ENCODE measurements at regions not wholly inside any gene's neighbourhood (a gene's known extent, or its start where the extent isn't known, plus 50 kb on each side); places are given as distances from the start of the nearest gene placed in this dataset.
A peak's percentile ranks its signal among the peaks of the same experiment; 100 is the strongest.

DNA sequence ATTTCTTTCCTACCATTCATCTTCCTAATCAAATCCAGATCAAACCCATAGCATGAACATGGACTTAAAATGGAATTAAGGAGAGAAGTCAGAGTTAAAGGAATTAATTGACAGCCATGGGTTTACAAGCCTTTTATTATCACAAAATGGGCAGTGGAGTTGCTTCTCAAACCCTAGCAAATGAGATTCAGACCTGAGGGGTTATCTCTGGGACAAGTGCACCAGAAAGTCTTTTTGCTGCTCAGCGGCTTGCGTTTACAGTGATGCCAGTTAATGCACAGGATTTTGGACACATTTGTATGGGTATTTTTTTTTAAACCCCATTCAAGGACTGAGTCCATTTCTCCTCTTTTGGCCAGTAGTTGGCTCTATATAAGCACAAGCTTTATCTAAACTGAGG, 503.0 kb downstream of the EFNB2 start:
- Histone ChIP-seq H3K4me1 (ENCODE audit: control insufficient read depth, insufficient read depth, low read length) (no peaks in the 10 kb centered on the region), H3K9me3 (ENCODE audit: control insufficient read depth, insufficient read depth, low read depth, low read length) (no peaks in the 10 kb centered on the region), H3K36me3 (ENCODE audit: control insufficient read depth in 2 of 2, insufficient read depth in 1 of 2, low read length in 2 of 2) (no peaks in the 10 kb centered on the region), H3K27ac (ENCODE audit: extremely low read depth, low read depth, low read length) (no peak overlapping the region), H3K4me3 (ENCODE audit: low read depth, low read length) (no peak overlapping the region)
- TF ChIP-seq ZNF561 (tag by site-specific recombination; IDR thresholded peaks at IDR 0.05; ENCODE audit: borderline replicate concordance) (no peak), FEZF1 (tag by site-specific recombination; IDR thresholded peaks at IDR 0.05) (peak; percentile 39; the same call in 1 of the 2 replicates)
- POLR2A ChIA-PET: no interaction called here
- CTCF ChIA-PET: interaction anchor here (0.6 kb wide), 1 partner anchor 698 kb away, joined by 3 read pairs; no protein-coding TSS in a partner anchor

GRCh38 chr13:106029676-106030290, 505.7 kb downstream of the EFNB2 start:
- CTCF ChIA-PET: no interaction called here
- no peaks in the 10 kb centered on the region for H3K4me1 ChIP-seq (ENCODE audit: control insufficient read depth, insufficient read depth, low read length)
- no peak overlapping the region for H3K27ac ChIP-seq (ENCODE audit: extremely low read depth, low read depth, low read length)
- no peaks in the 10 kb centered on the region for H3K36me3 ChIP-seq (ENCODE audit: control insufficient read depth in 2 of 2, insufficient read depth in 1 of 2, low read length in 2 of 2)
- TF ChIP-seq, protein P1, sequence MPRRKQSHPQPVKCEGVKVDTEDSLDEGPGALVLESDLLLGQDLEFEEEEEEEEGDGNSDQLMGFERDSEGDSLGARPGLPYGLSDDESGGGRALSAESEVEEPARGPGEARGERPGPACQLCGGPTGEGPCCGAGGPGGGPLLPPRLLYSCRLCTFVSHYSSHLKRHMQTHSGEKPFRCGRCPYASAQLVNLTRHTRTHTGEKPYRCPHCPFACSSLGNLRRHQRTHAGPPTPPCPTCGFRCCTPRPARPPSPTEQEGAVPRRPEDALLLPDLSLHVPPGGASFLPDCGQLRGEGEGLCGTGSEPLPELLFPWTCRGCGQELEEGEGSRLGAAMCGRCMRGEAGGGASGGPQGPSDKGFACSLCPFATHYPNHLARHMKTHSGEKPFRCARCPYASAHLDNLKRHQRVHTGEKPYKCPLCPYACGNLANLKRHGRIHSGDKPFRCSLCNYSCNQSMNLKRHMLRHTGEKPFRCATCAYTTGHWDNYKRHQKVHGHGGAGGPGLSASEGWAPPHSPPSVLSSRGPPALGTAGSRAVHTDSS (tag by site-specific recombination; IDR thresholded peaks at IDR 0.05): no peak
- TF ChIP-seq HOXA7 (CRISPR knock-in tag; IDR thresholded peaks at IDR 0.05; ENCODE audit: borderline replicate concordance) (no peak), ZNF112 (tag by site-specific recombination; IDR thresholded peaks at IDR 0.05) (no peak)
- no peaks in the 10 kb centered on the region for H3K9me3 ChIP-seq (ENCODE audit: control insufficient read depth, insufficient read depth, low read depth, low read length)
- H3K4me3 ChIP-seq (ENCODE audit: low read depth, low read length): no peak overlapping the region
- POLR2A ChIA-PET: no interaction called here

GRCh38 chr13:106028911-106029310, 506.6 kb downstream of the EFNB2 start:
- no peaks in the 10 kb centered on the region for H3K9me3 ChIP-seq (ENCODE audit: control insufficient read depth, insufficient read depth, low read depth, low read length)
- H3K27ac ChIP-seq (ENCODE audit: extremely low read depth, low read depth, low read length): no peak overlapping the region
- POLR2A ChIA-PET: no interaction called here
- no peaks in the 10 kb centered on the region for H3K4me1 ChIP-seq (ENCODE audit: control insufficient read depth, insufficient read depth, low read length)
- H3K4me3 ChIP-seq (ENCODE audit: low read depth, low read length): no peak overlapping the region
- CTCF ChIA-PET: no interaction called here
- H3K36me3 ChIP-seq (ENCODE audit: control insufficient read depth in 2 of 2, insufficient read depth in 1 of 2, low read length in 2 of 2): no peaks in the 10 kb centered on the region
- TF ChIP-seq ZNF518A (tag by site-specific recombination; conservative IDR thresholded peaks at IDR 0.05; ENCODE audit: low read depth) (no peak), ZNF184 (tag by site-specific recombination; IDR thresholded peaks at IDR 0.05) (no peak), SP3 (tag by site-specific recombination; IDR thresholded peaks at IDR 0.05) (no peak), ZNF768 (tag by site-specific recombination; IDR thresholded peaks at IDR 0.05) (no peak), ZBTB48 (tag by site-specific recombination; IDR thresholded peaks at IDR 0.05) (no peak)
- TF ChIP-seq, protein P2, sequence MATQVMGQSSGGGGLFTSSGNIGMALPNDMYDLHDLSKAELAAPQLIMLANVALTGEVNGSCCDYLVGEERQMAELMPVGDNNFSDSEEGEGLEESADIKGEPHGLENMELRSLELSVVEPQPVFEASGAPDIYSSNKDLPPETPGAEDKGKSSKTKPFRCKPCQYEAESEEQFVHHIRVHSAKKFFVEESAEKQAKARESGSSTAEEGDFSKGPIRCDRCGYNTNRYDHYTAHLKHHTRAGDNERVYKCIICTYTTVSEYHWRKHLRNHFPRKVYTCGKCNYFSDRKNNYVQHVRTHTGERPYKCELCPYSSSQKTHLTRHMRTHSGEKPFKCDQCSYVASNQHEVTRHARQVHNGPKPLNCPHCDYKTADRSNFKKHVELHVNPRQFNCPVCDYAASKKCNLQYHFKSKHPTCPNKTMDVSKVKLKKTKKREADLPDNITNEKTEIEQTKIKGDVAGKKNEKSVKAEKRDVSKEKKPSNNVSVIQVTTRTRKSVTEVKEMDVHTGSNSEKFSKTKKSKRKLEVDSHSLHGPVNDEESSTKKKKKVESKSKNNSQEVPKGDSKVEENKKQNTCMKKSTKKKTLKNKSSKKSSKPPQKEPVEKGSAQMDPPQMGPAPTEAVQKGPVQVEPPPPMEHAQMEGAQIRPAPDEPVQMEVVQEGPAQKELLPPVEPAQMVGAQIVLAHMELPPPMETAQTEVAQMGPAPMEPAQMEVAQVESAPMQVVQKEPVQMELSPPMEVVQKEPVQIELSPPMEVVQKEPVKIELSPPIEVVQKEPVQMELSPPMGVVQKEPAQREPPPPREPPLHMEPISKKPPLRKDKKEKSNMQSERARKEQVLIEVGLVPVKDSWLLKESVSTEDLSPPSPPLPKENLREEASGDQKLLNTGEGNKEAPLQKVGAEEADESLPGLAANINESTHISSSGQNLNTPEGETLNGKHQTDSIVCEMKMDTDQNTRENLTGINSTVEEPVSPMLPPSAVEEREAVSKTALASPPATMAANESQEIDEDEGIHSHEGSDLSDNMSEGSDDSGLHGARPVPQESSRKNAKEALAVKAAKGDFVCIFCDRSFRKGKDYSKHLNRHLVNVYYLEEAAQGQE (tag by site-specific recombination; IDR thresholded peaks at IDR 0.05): no peak
